Neural crest cell (in vitro differentiated cells): ENCODE measurements at regions not wholly inside any gene's neighbourhood (a gene's known extent, or its start where the extent isn't known, plus 50 kb on each side); places are given as distances from the start of the nearest gene placed in this dataset.

Source experiments
- DNase-seq: peaks from one replicate; pipeline ENCODE4 v3.0.0; 2021; ENCODE audit warnings: low read depth, mixed read lengths, low spot score
- H3K27ac Mint-ChIP-seq: one replicate; pipeline ENCODE4 v1.8.0; 2021; ENCODE audit warnings: mild to moderate bottlenecking, mixed read lengths; ENCODE audit not compliant: unreplicated experiment
- H3K27me3 Mint-ChIP-seq: 2 replicates; pipeline ENCODE4 v1.8.0; 2021; ENCODE audit warnings: low read depth, mild to moderate bottlenecking, mixed read lengths
- H3K36me3 Mint-ChIP-seq: 2 replicates; pipeline ENCODE4 v1.8.0; 2021; ENCODE audit warnings: low read depth, mild to moderate bottlenecking, mixed read lengths
- H3K4me1 Mint-ChIP-seq: 2 replicates; pipeline ENCODE4 v1.8.0; 2021; ENCODE audit warnings: mixed read lengths
- H3K4me3 Mint-ChIP-seq: one replicate; pipeline ENCODE4 v1.8.0; 2021; ENCODE audit warnings: mild to moderate bottlenecking, mixed read lengths
- H3K9me3 Mint-ChIP-seq: 2 replicates; pipeline ENCODE4 v1.8.0; 2021; ENCODE audit warnings: mixed read lengths
- CTCF ChIP-seq: fragments of 200-600 bp; sonication (generic); conservative IDR thresholded peaks from 2 replicates; pipeline ENCODE4 v1.5.0; 2021; ENCODE audit warnings: antibody characterized with exemption, mild to moderate bottlenecking

DNA sequence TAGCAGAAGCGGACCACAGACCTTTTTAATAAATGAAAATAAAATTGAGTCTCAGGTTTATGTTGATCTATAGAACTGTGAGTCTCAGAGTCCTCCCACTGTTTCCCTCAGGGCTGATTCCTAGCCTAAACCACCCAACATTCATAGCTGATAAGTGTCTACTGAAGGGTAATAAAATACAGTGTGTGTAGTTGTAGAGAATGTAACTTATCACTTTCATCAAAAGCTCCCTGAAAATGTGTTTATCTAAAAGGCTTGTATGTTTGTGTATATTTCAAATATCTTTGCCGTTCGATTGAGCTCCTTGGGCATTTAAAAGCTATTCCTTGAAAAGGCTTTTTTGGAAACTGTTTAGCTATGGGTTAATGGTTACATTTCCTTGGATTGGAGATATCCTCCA, 740.3 kb upstream of the SOX9 start:
- no peak for DNase-seq
- Mint-ChIP-seq H3K4me1 (no peaks in the 10 kb centered on the region), H3K36me3 (no peaks in the 10 kb centered on the region), H3K9me3 (no peaks in the 10 kb centered on the region), H3K4me3 (no peak overlapping the region), H3K27ac (no peak overlapping the region), H3K27me3 (no peaks in the 10 kb centered on the region)
- TF ChIP-seq CTCF: no peak

DNA sequence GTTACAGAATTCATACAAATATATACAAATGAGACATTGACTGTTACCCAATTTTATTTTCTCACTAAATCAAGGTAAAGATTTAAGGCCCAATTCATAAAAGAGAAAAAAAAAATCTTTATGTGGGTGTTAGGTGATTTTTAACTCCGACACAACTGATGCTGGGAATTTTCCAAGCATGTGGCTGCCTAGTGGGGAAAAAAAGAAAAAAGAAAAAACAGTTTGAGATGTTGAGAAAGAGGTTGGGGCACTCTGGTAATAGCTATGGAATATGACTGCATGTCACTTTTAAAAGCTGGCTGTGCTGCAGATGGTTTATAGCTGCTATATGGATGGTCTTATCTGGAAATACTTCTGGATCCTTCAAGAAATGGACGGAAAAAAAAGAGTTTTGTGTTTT, 739.9 kb upstream of the SOX9 start:
- H3K36me3 Mint-ChIP-seq: no peaks in the 10 kb centered on the region
- H3K9me3 Mint-ChIP-seq: no peaks in the 10 kb centered on the region
- H3K4me1 Mint-ChIP-seq: no peaks in the 10 kb centered on the region
- no peaks in the 10 kb centered on the region for H3K27me3 Mint-ChIP-seq
- no peak overlapping the region for H3K4me3 Mint-ChIP-seq
- DNase-seq: no peak
- H3K27ac Mint-ChIP-seq: no peak overlapping the region
- no peak for TF ChIP-seq CTCF

GRCh38 chr17:71383091-71383490, 737.7 kb upstream of the SOX9 start:
- DNase-seq: no peak
- no peaks in the 10 kb centered on the region for H3K27me3 Mint-ChIP-seq
- no peak overlapping the region for H3K27ac Mint-ChIP-seq
- H3K4me1 Mint-ChIP-seq: no peaks in the 10 kb centered on the region
- no peak overlapping the region for H3K4me3 Mint-ChIP-seq
- no peaks in the 10 kb centered on the region for H3K36me3 Mint-ChIP-seq
- no peaks in the 10 kb centered on the region for H3K9me3 Mint-ChIP-seq
- TF ChIP-seq CTCF: no peak

DNA sequence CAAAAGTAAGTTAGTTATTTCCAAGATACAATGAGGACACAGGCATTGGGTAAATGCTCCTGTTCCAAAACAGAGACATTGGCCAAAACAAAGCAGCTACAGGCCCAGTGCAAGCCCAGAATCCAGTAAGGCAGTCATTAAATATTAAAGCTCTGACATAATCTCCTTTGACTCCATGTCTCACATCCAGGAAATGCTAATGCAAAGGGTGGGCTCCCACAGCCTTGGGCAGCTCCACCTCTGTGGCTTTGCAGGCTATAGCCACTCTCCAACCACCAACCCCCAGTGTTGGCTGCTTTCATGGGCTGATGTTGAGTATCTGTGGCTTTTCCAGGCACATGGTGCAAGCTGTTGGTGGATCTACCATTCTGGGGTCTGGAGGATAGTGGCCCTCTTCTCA, 733.4 kb upstream of the SOX9 start:
- no peak overlapping the region for H3K4me3 Mint-ChIP-seq
- H3K4me1 Mint-ChIP-seq: no peaks in the 10 kb centered on the region
- no peak overlapping the region for H3K27ac Mint-ChIP-seq
- H3K9me3 Mint-ChIP-seq: peaks cover 6% of the 10 kb centered on the region
- H3K27me3 Mint-ChIP-seq: no peaks in the 10 kb centered on the region
- no peak for DNase-seq
- H3K36me3 Mint-ChIP-seq: no peaks in the 10 kb centered on the region
- no peak for TF ChIP-seq CTCF

- H3K36me3 Mint-ChIP-seq: no peaks in the 10 kb centered on the region
- H3K4me1 Mint-ChIP-seq: no peaks in the 10 kb centered on the region
- H3K27ac Mint-ChIP-seq: no peak overlapping the region
- no peak overlapping the region for H3K4me3 Mint-ChIP-seq
- peaks cover 13% of the 10 kb centered on the region for H3K9me3 Mint-ChIP-seq
- no peak for DNase-seq
- no peak for TF ChIP-seq CTCF
- H3K27me3 Mint-ChIP-seq: no peaks in the 10 kb centered on the region
Measured at GRCh38 chr17:71392715-71393567, 727.9 kb upstream of the SOX9 start.
